ENCODE measurements at regions not wholly inside any gene's neighbourhood (a gene's known extent, or its start where the extent isn't known, plus 50 kb on each side); places are given as distances from the start of the nearest gene placed in this dataset.

- Mint-ChIP-seq H3K36me3 (no peaks in the 10 kb centered on the region), H3K27ac (no peak overlapping the region), H3K4me1 (no peaks in the 10 kb centered on the region), H3K4me3 (no peak overlapping the region), H3K27me3 (peaks cover 1 to 21% (median 6%) of the 10 kb centered on the region in 5 donors), H3K9me3 (peaks cover 0 to 2% (median 0%) of the 10 kb centered on the region in 9 donors)
- DNase-seq (no peak), ATAC-seq (no peak)
- POLR2A ChIA-PET = no interaction called here
These were observed 75.0 kb upstream of the DAB2IP start for GRCh38 chr9:121576281-121577075.

GRCh38 chr9:121577166-121577565, 74.3 kb upstream of the DAB2IP start:
- no peaks in the 10 kb centered on the region for H3K36me3 Mint-ChIP-seq
- no peaks in the 10 kb centered on the region for H3K4me1 Mint-ChIP-seq
- no peak overlapping the region for H3K4me3 Mint-ChIP-seq
- peaks cover 0 to 2% (median 0%) of the 10 kb centered on the region in 9 donors for H3K9me3 Mint-ChIP-seq
- DNase-seq (no peak), ATAC-seq (no peak)
- H3K27me3 Mint-ChIP-seq = peaks cover 1 to 28% (median 12%) of the 10 kb centered on the region in 5 donors
- POLR2A ChIA-PET = no interaction called here
- H3K27ac Mint-ChIP-seq = no peak overlapping the region

- H3K27me3 Mint-ChIP-seq = peaks cover 3 to 32% (median 17%) of the 10 kb centered on the region in 5 donors
- H3K4me1 Mint-ChIP-seq = no peaks in the 10 kb centered on the region
- no peak overlapping the region for H3K27ac Mint-ChIP-seq
- H3K4me3 Mint-ChIP-seq = no peak overlapping the region
- no peaks in the 10 kb centered on the region for H3K36me3 Mint-ChIP-seq
- POLR2A ChIA-PET = no interaction called here
- H3K9me3 Mint-ChIP-seq = peaks cover 0 to 2% (median 0%) of the 10 kb centered on the region in 9 donors
- DNase-seq (no peak), ATAC-seq (no peak)
These were observed 73.9 kb upstream of the DAB2IP start for GRCh38 chr9:121577572-121577971.

GRCh38 chr9:121581786-121582600, 69.4 kb upstream of the DAB2IP start:
- Mint-ChIP-seq H3K36me3 (no peaks in the 10 kb centered on the region), H3K4me1 (no peaks in the 10 kb centered on the region), H3K27me3 (peaks cover 17 to 69% (median 34%) of the 10 kb centered on the region in 5 donors), H3K9me3 (peaks cover 0 to 4% (median 0%) of the 10 kb centered on the region in 9 donors), H3K4me3 (no peak overlapping the region), H3K27ac (no peak overlapping the region)
- DNase-seq = no peak
- no peak for ATAC-seq
- POLR2A ChIA-PET = no interaction called here

- peaks cover 0 to 6% (median 0%) of the 10 kb centered on the region in 9 donors for H3K9me3 Mint-ChIP-seq
- no peaks in the 10 kb centered on the region for H3K4me1 Mint-ChIP-seq
- H3K27me3 Mint-ChIP-seq = peaks cover 21 to 75% (median 39%) of the 10 kb centered on the region in 5 donors
- ATAC-seq (no peak), DNase-seq (no peak)
- no peaks in the 10 kb centered on the region for H3K36me3 Mint-ChIP-seq
- no peak overlapping the region for H3K4me3 Mint-ChIP-seq
- POLR2A ChIA-PET = no interaction called here
- H3K27ac Mint-ChIP-seq = peak overlapping the region in 1 of 10 donors; percentile 65
These were observed 68.8 kb upstream of the DAB2IP start for GRCh38 chr9:121582641-121583040.

GRCh38 chr9:121584421-121584820, 67.0 kb upstream of the DAB2IP start:
- H3K27ac Mint-ChIP-seq = no peak overlapping the region
- DNase-seq = no peak
- no peak overlapping the region for H3K4me3 Mint-ChIP-seq
- POLR2A ChIA-PET = no interaction called here
- no peak for ATAC-seq
- H3K9me3 Mint-ChIP-seq = peaks cover 0 to 8% (median 0%) of the 10 kb centered on the region in 9 donors
- peaks cover 27 to 90% (median 48%) of the 10 kb centered on the region in 5 donors for H3K27me3 Mint-ChIP-seq
- H3K4me1 Mint-ChIP-seq = peaks cover 0 to 1% (median 0%) of the 10 kb centered on the region in 4 donors
- H3K36me3 Mint-ChIP-seq = no peaks in the 10 kb centered on the region

- Mint-ChIP-seq H3K27ac (peak overlapping the region in 1 of 10 donors; percentile 7), H3K36me3 (no peaks in the 10 kb centered on the region), H3K4me1 (peaks cover 0 to 1% (median 0%) of the 10 kb centered on the region in 4 donors), H3K27me3 (peaks cover 32 to 86% (median 48%) of the 10 kb centered on the region in 5 donors), H3K4me3 (no peak overlapping the region), H3K9me3 (peaks cover 0 to 6% (median 0%) of the 10 kb centered on the region in 9 donors)
- DNase-seq (no peak), ATAC-seq (no peak)
- POLR2A ChIA-PET = no interaction called here
These were observed 63.6 kb upstream of the DAB2IP start for GRCh38 chr9:121587863-121588262.

- no peak for ATAC-seq
- H3K36me3 Mint-ChIP-seq = no peaks in the 10 kb centered on the region
- H3K27me3 Mint-ChIP-seq = peaks cover 28 to 89% (median 51%) of the 10 kb centered on the region in 5 donors
- POLR2A ChIA-PET = no interaction called here
- H3K4me3 Mint-ChIP-seq = peak overlapping the region in 1 of 10 donors; percentile 26
- peaks cover 0 to 1% (median 0%) of the 10 kb centered on the region in 4 donors for H3K4me1 Mint-ChIP-seq
- no peak overlapping the region for H3K27ac Mint-ChIP-seq
- no peak for DNase-seq
- peaks cover 0 to 11% (median 0%) of the 10 kb centered on the region in 9 donors for H3K9me3 Mint-ChIP-seq
These were observed 61.4 kb upstream of the DAB2IP start for GRCh38 chr9:121589986-121590385.

- H3K4me3 Mint-ChIP-seq = no peak overlapping the region
- peaks cover 29 to 83% (median 47%) of the 10 kb centered on the region in 5 donors for H3K27me3 Mint-ChIP-seq
- DNase-seq (no peak), ATAC-seq (no peak)
- peaks cover 0 to 1% (median 0%) of the 10 kb centered on the region in 4 donors for H3K4me1 Mint-ChIP-seq
- H3K27ac Mint-ChIP-seq = no peak overlapping the region
- peaks cover 3 to 22% (median 6%) of the 10 kb centered on the region in 9 donors for H3K9me3 Mint-ChIP-seq
- POLR2A ChIA-PET = no interaction called here
- H3K36me3 Mint-ChIP-seq = peaks cover 0 to 5% (median under 1%) of the 10 kb centered on the region in 3 donors
These were observed 59.2 kb upstream of the DAB2IP start for GRCh38 chr9:121592265-121592664.

GRCh38 chr9:121593066-121593465, 58.4 kb upstream of the DAB2IP start:
- peaks cover 28 to 82% (median 49%) of the 10 kb centered on the region in 5 donors for H3K27me3 Mint-ChIP-seq

GRCh38 chr9:121596515-121596914, 54.9 kb upstream of the DAB2IP start:
- Mint-ChIP-seq H3K4me1 (peaks cover 0 to 11% (median 3%) of the 10 kb centered on the region in 4 donors), H3K9me3 (peaks cover 6 to 27% (median 9%) of the 10 kb centered on the region in 9 donors), H3K27me3 (peaks cover 28 to 63% (median 49%) of the 10 kb centered on the region in 5 donors), H3K4me3 (no peak overlapping the region), H3K36me3 (peaks cover 2 to 11% (median 3%) of the 10 kb centered on the region in 3 donors), H3K27ac (no peak overlapping the region)
- ATAC-seq (no peak), DNase-seq (no peak)
- POLR2A ChIA-PET = no interaction called here

More at GRCh38 chr9:121593066-121593465, 58.4 kb upstream of the DAB2IP start:
- peaks cover 0 to 1% (median 0%) of the 10 kb centered on the region in 4 donors for H3K4me1 Mint-ChIP-seq
- DNase-seq = no peak
- H3K36me3 Mint-ChIP-seq = peaks cover 2 to 11% (median 3%) of the 10 kb centered on the region in 3 donors
- ATAC-seq = no peak
- POLR2A ChIA-PET = no interaction called here
- H3K4me3 Mint-ChIP-seq = no peak overlapping the region
- no peak overlapping the region for H3K27ac Mint-ChIP-seq
- H3K9me3 Mint-ChIP-seq = peaks cover 6 to 24% (median 9%) of the 10 kb centered on the region in 9 donors

GRCh38 chr9:121597698-121598166, 53.7 kb upstream of the DAB2IP start:
- no peak overlapping the region for H3K4me3 Mint-ChIP-seq
- no peak overlapping the region for H3K27ac Mint-ChIP-seq
- DNase-seq (no peak), ATAC-seq (no peak)
- H3K4me1 Mint-ChIP-seq = peaks cover 0 to 11% (median 3%) of the 10 kb centered on the region in 4 donors
- POLR2A ChIA-PET = no interaction called here
- peaks cover 31 to 68% (median 52%) of the 10 kb centered on the region in 5 donors for H3K27me3 Mint-ChIP-seq
- peaks cover 2 to 11% (median 3%) of the 10 kb centered on the region in 3 donors for H3K36me3 Mint-ChIP-seq
- H3K9me3 Mint-ChIP-seq = peaks cover 6 to 27% (median 9%) of the 10 kb centered on the region in 9 donors

All from naive thymus-derived CD8-positive, alpha-beta T cell (primary cell).